DND-41 (cell line): ENCODE measurements at regions not wholly inside any gene's neighbourhood (a gene's known extent, or its start where the extent isn't known, plus 50 kb on each side); places are given as distances from the start of the nearest gene placed in this dataset.
"Not testable (repeated sequence)": the region's sequence is repeated elsewhere in the genome, so short reads cannot be mapped to it uniquely, and the experiment has no call there.

Experiments used
- ATAC-seq: fragments of 200-7000 bp; cut with Tn5 transposase; 3 replicates; pipeline ENCODE4 v1.9.1; 2021; ENCODE audit warnings: low read depth; ENCODE audit not compliant: insufficient read depth
- DNase-seq: peaks from one replicate; pipeline ENCODE4 v3.0.0-alpha.2; 2020
- H2AFZ ChIP-seq: 2 replicates; pipeline ENCODE4 v1.6.0; 2012; ENCODE audit warnings: low read depth, low read length
- H3K27ac ChIP-seq: 2 replicates; pipeline ENCODE4 v1.5.1; 2012; ENCODE audit warnings: low read length, inconsistent platforms
- H3K27me3 ChIP-seq: fragments of 200-600 bp; sonication (generic); 2 replicates; pipeline ENCODE4 v1.6.0; 2012; ENCODE audit warnings: low read length, mild to moderate bottlenecking, inconsistent platforms; ENCODE audit not compliant: insufficient read depth, poor library complexity
- H3K36me3 ChIP-seq: 2 replicates; pipeline ENCODE4 v1.5.1; 2012; ENCODE audit warnings: low read length, inconsistent platforms; ENCODE audit not compliant: insufficient read depth
- H3K4me1 ChIP-seq: 2 replicates; pipeline ENCODE4 v1.5.1; 2012; ENCODE audit warnings: mild to moderate bottlenecking, low read length; ENCODE audit not compliant: insufficient read depth
- H3K4me2 ChIP-seq: 2 replicates; pipeline ENCODE4 v1.6.0; 2012; ENCODE audit warnings: mild to moderate bottlenecking, moderate library complexity, low read length, inconsistent platforms; ENCODE audit not compliant: insufficient read depth
- H3K4me3 ChIP-seq, 2 experiments: fragments of 200-600 bp in 1 of 2; shearing (Covaris generic) in 1 of 2; 2 replicates each; pipeline ENCODE4 v1.5.1; 2012 to 2016; ENCODE audit warnings: inconsistent platforms in 2 of 2, low read length in 2 of 2, mild to moderate bottlenecking in 2 of 2, low read depth in 1 of 2, moderate library complexity in 1 of 2
- H3K79me2 ChIP-seq: 2 replicates; pipeline ENCODE4 v1.6.0; 2012; ENCODE audit warnings: low read length, inconsistent platforms; ENCODE audit not compliant: insufficient read depth
- H3K9ac ChIP-seq: 2 replicates; pipeline ENCODE4 v1.6.0; 2012; ENCODE audit warnings: low read depth, mild to moderate bottlenecking, inconsistent platforms, low read length, moderate library complexity
- H3K9me3 ChIP-seq: 2 replicates; pipeline ENCODE4 v1.5.1; 2012; ENCODE audit warnings: low read length, moderate library complexity, mild to moderate bottlenecking, inconsistent platforms; ENCODE audit not compliant: insufficient read depth, severe bottlenecking
- H4K20me1 ChIP-seq: 2 replicates; pipeline ENCODE4 v1.6.0; 2012; ENCODE audit warnings: low read length; ENCODE audit not compliant: insufficient read depth
- EZH2 ChIP-seq: IDR thresholded peaks from 3 replicates; pipeline ENCODE4 v1.6.1; 2012; ENCODE audit warnings: borderline replicate concordance, low read depth, mild to moderate bottlenecking, moderate library complexity, low read length, inconsistent platforms; ENCODE audit not compliant: severe bottlenecking
- TF ChIP-seq, protein P1 (sequence below): IDR thresholded peaks from 2 replicates; pipeline ENCODE4 v1.5.1; 2012; ENCODE audit warnings: borderline replicate concordance, low read length, moderate library complexity, mild to moderate bottlenecking; ENCODE audit not compliant: poor library complexity, severe bottlenecking; ENCODE audit errors: extremely low read depth

DNA sequence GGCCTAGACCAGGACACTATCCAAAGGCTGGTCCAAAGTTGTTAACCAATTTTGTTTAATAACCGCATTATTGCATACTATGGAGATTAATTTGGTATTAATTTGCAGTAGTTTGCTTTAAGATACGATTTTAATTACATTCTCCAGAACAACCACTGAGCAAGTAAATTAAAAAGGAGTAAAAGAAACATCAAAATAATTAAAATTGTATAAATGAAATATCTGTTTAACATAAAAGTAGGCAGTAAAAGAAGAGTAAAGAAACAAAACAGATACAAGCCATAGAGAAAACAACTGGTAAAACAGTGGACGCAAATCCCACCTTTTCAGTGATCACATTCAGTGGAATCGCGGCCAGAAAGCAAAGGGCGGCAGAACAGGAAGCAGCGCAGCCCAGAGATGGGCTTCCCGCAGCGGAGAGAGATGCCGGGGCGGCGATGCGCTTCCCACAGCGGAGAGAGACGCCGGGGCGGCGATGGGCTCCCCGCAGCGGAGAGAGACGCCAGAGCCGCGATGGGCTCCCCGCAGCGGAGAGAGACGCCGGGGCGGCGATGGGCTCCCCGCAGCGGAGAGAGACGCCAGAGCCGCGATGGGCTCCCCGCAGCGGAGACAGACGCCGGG lies 176.8 kb downstream of the RTP5 start:
- Histone ChIP-seq H3K9me3 (no peaks in the 10 kb centered on the region), H3K27ac (no peak overlapping the region), H3K4me1 (no peaks in the 10 kb centered on the region), H3K4me3 (no peak overlapping the region), H4K20me1 (no peaks in the 10 kb centered on the region), H2AFZ (no peak overlapping the region), H3K27me3 (no peaks in the 10 kb centered on the region), H3K4me2 (no peak overlapping the region), H3K36me3 (no peaks in the 10 kb centered on the region), H3K9ac (no peak overlapping the region), H3K79me2 (no peaks in the 10 kb centered on the region)
- TF ChIP-seq EZH2: no peak
- TF ChIP-seq, protein P1, sequence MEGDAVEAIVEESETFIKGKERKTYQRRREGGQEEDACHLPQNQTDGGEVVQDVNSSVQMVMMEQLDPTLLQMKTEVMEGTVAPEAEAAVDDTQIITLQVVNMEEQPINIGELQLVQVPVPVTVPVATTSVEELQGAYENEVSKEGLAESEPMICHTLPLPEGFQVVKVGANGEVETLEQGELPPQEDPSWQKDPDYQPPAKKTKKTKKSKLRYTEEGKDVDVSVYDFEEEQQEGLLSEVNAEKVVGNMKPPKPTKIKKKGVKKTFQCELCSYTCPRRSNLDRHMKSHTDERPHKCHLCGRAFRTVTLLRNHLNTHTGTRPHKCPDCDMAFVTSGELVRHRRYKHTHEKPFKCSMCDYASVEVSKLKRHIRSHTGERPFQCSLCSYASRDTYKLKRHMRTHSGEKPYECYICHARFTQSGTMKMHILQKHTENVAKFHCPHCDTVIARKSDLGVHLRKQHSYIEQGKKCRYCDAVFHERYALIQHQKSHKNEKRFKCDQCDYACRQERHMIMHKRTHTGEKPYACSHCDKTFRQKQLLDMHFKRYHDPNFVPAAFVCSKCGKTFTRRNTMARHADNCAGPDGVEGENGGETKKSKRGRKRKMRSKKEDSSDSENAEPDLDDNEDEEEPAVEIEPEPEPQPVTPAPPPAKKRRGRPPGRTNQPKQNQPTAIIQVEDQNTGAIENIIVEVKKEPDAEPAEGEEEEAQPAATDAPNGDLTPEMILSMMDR: no peak
- DNase-seq: no peak
- ATAC-seq: no peak

DNA sequence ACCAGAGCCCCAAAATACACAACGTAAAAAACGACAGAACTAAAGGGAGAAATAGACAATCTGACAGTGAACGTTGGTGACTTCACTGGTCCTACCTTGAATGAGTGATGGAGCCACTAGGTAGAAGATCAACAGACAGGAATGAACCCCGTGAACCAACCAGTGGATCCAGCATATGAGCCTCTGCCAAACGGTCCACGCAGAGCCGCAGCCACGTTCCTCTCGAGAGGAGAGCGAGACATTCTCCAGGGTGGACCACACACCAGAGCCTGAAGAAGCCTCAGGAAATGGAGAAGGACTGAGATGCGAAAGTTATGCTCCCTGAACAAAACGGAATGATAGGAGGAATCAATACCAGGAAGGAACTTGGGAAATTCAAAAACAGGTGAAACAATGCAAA lies 178.4 kb downstream of the RTP5 start:
- Histone ChIP-seq H3K36me3 (no peaks in the 10 kb centered on the region), H3K9ac (no peak overlapping the region), H2AFZ (no peak overlapping the region), H3K79me2 (no peaks in the 10 kb centered on the region), H3K9me3 (no peaks in the 10 kb centered on the region), H3K27ac (no peak overlapping the region), H3K4me1 (no peaks in the 10 kb centered on the region), H3K4me2 (no peak overlapping the region), H3K27me3 (peaks cover 9% of the 10 kb centered on the region), H4K20me1 (no peaks in the 10 kb centered on the region), H3K4me3 (no peak overlapping the region)
- no peak for TF ChIP-seq EZH2
- TF ChIP-seq, protein P1: no peak
- ATAC-seq (no peak), DNase-seq (no peak)

DNA sequence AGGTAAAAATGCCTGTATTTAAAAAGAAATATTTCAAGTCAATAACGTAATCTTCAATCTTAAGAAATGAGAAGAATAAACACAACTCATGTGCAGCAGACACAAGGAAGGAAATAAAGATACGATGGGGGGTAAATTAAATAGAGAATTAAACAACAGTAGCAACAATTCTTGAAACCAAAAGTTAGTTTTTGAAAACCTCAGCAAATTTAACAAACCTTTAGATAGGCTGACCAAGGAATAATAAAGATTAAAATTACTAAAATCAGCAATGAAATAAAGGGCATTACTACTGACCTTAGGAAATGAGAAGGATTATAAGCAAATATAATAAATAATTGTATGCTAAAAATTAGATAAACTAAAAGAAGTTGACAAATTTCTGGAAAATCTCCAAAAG lies 178.9 kb downstream of the RTP5 start:
- H3K4me1 ChIP-seq: no peaks in the 10 kb centered on the region
- TF ChIP-seq, protein P1: no peak
- TF ChIP-seq EZH2: no peak

DNA sequence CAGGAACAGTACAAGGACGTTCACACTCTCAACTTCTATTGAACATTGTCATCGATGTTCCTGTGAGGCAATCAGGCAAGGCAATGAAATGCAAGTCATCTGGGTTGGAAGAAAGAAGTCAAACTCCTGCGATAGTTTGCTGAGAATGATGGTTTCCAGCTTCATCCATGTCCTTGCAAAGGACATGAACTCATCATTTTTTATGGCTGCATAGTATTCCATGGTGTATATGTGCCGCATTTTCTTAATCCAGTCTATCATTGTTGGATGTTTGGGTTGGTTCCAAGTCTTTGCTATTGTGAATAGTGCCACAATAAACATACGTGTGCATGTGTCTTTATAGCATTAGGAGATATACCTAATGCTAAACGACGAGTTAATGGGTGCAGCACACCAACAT lies 180.0 kb downstream of the RTP5 start:
- not testable (repeated sequence) for H3K36me3 ChIP-seq, H3K9ac ChIP-seq, H4K20me1 ChIP-seq, H3K4me2 ChIP-seq, H3K4me3 ChIP-seq, DNase-seq, H3K9me3 ChIP-seq, H3K4me1 ChIP-seq, H2AFZ ChIP-seq, ATAC-seq, H3K27ac ChIP-seq, H3K79me2 ChIP-seq
- peaks cover 19% of the 10 kb centered on the region for H3K27me3 ChIP-seq

More for the DNA sequence above, 178.9 kb downstream of the RTP5 start:
- Histone ChIP-seq H3K79me2 (no peaks in the 10 kb centered on the region), H3K36me3 (no peaks in the 10 kb centered on the region), H3K4me3 (no peak overlapping the region), H3K9ac (no peak overlapping the region), H2AFZ (no peak overlapping the region), H3K4me2 (no peak overlapping the region), H3K27ac (no peak overlapping the region), H3K9me3 (no peaks in the 10 kb centered on the region), H4K20me1 (no peaks in the 10 kb centered on the region), H3K27me3 (peaks cover 12% of the 10 kb centered on the region)
- no peak for DNase-seq
- no peak for ATAC-seq
